Subcutaneous abdominal adipose tissue (tissue), 5 donors: ENCODE measurements at regions not wholly inside any gene's neighbourhood (a gene's known extent, or its start where the extent isn't known, plus 50 kb on each side); places are given as distances from the start of the nearest gene placed in this dataset.

Experiments
- H3K27ac ChIP-seq: one replicate; pipeline ENCODE4 v1.7.0; 2013; ENCODE audit warnings: low read depth, mild to moderate bottlenecking, inconsistent platforms, low read length, moderate library complexity
- H3K27me3 ChIP-seq, 5 donors: one replicate each; pipeline ENCODE4 v1.7.0; 2013; ENCODE audit warnings: low read length in 5 of 5, inconsistent platforms in 1 of 5; ENCODE audit not compliant: control insufficient read depth in 5 of 5, insufficient read depth in 4 of 5
- H3K36me3 ChIP-seq, 5 donors: one replicate each; pipeline ENCODE4 v1.7.0; 2013; ENCODE audit warnings: low read length in 5 of 5; ENCODE audit not compliant: control insufficient read depth in 5 of 5, insufficient read depth in 5 of 5
- H3K4me1 ChIP-seq, 5 donors: one replicate each; pipeline ENCODE4 v1.7.0; 2013; ENCODE audit warnings: low read length in 5 of 5, mild to moderate bottlenecking in 3 of 5, moderate library complexity in 1 of 5; ENCODE audit not compliant: control insufficient read depth in 5 of 5, insufficient read depth in 5 of 5
- H3K4me3 ChIP-seq, 5 donors: one replicate each; pipeline ENCODE4 v1.7.0; 2013; ENCODE audit warnings: low read length in 5 of 5, low read depth in 1 of 5
- H3K9ac ChIP-seq, 5 donors: one replicate each; pipeline ENCODE4 v1.7.0; 2013; ENCODE audit warnings: low read length in 5 of 5, mild to moderate bottlenecking in 4 of 5, moderate library complexity in 3 of 5
- H3K9me3 ChIP-seq, 5 donors: one replicate each; pipeline ENCODE4 v1.7.0; 2013; ENCODE audit warnings: low read length in 5 of 5; ENCODE audit not compliant: control insufficient read depth in 5 of 5
- donor health status: healthy.
- donor health status: healthy.
- donor health status: healthy.
- donor health status: healthy.
- donor health status: healthy.

DNA sequence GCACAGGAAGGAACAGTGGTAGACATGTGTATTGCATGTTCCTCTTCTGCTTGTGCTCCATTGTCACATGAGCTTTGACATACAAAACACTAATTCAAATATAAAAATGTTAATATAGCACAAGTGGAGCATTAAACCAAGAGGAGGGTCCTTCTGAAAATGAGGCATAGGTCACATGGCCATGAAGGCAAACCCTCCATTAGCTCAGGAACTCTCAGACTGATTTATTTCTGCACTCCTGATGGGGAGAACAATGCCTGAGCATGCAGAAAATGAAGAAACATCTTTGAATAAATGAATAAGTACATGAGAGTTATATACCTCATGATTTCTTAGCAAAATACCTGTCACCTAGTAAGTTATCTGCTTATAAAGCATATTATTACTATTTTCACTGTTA lies 769.2 kb upstream of the EPHA5 start:
- no peaks in the 10 kb centered on the region for H3K9me3 ChIP-seq
- no peaks in the 10 kb centered on the region for H3K36me3 ChIP-seq
- no peak overlapping the region for H3K4me3 ChIP-seq
- no peaks in the 10 kb centered on the region for H3K4me1 ChIP-seq
- H3K27me3 ChIP-seq: no peaks in the 10 kb centered on the region
- no peak overlapping the region for H3K9ac ChIP-seq
- H3K27ac ChIP-seq: no peak overlapping the region

DNA sequence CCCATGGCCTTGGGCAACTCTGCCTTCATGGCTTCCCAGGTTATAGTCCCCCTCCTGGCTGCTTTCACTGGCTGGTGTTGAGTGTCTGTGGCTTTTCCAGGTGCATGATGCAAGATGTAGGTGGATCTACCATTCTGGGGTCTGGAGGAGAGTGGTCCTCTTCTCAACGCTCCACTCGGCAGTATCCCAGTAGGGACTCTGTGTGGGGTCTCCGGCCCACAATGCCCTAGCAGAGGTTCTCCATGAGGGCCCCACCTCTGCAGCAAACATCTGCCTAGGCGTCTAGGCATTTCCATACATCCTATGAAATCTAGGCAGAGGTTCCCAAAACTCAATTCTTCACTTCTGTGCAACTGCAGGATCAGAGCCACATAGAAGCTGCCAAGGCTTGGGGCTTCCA lies 763.4 kb upstream of the EPHA5 start:
- H3K27ac ChIP-seq: no peak overlapping the region
- no peak overlapping the region for H3K9ac ChIP-seq
- no peak overlapping the region for H3K4me3 ChIP-seq
- no peaks in the 10 kb centered on the region for H3K9me3 ChIP-seq
- no peaks in the 10 kb centered on the region for H3K27me3 ChIP-seq
- H3K4me1 ChIP-seq: no peaks in the 10 kb centered on the region
- no peaks in the 10 kb centered on the region for H3K36me3 ChIP-seq

DNA sequence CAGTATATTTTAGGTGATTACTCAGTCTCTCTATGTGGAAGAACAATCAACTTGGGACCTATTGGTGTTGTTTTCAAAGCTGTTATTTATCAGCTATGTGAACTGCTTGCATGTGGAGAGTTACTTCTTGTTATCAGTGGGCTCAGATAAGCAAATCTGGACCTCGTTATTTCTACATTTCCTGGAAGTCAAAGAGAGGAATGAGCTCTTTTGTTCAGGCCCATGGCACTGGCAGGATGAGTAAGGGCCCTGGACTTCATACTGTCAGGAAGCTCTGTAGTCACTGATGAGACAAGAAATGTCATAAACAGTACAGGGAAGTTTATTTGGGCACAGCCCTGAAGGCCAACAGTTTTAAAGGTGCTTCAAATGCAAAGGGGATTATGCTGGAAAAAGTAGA lies 760.6 kb upstream of the EPHA5 start:
- H3K4me3 ChIP-seq: no peak overlapping the region
- no peaks in the 10 kb centered on the region for H3K27me3 ChIP-seq
- H3K36me3 ChIP-seq: no peaks in the 10 kb centered on the region
- H3K27ac ChIP-seq: no peak overlapping the region
- H3K9ac ChIP-seq: no peak overlapping the region
- no peaks in the 10 kb centered on the region for H3K4me1 ChIP-seq
- H3K9me3 ChIP-seq: no peaks in the 10 kb centered on the region

DNA sequence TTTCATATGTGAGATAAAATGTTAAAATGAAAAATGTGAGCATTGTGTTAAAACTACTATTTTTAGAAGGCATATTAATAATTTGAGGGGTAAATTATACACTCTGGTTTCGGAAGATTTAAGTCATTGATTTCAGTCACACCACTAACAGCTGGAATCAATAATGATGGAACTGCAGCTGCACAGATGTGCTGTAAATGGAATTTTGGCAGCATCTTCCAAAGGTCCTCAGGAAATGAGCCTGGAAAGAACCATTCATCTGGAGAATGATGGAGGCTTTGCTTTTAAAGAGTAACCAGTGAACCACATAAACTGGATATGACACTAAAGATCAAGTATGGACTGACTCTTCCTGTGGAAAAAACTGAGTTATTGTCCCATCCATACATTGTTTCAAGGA lies 759.0 kb upstream of the EPHA5 start:
- Histone ChIP-seq H3K9me3 (no peaks in the 10 kb centered on the region), H3K27me3 (no peaks in the 10 kb centered on the region), H3K4me1 (no peaks in the 10 kb centered on the region)

DNA sequence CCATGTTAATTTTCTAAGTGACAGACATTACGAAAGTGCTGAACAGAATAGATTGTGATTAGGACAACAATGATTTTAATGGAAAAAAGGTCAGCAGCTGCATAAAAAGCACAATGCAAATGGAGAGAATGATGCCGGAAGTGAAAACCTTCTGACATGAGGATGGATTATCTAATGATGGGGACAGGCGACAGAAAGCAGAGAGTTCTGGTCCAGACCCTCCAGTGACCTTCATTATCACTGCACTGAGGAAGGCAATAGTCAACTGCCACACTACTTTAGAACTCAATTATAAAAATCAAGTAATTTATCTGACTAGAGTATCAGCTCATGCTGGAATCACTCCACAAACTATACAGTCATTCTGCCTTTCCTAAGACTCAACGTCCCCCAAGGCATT lies 746.1 kb upstream of the EPHA5 start:
- no peaks in the 10 kb centered on the region for H3K4me1 ChIP-seq
- no peak overlapping the region for H3K27ac ChIP-seq
- no peak overlapping the region for H3K9ac ChIP-seq
- no peaks in the 10 kb centered on the region for H3K27me3 ChIP-seq
- peaks cover 0 to 6% (median 4%) of the 10 kb centered on the region in 5 donors for H3K9me3 ChIP-seq
- no peaks in the 10 kb centered on the region for H3K36me3 ChIP-seq
- H3K4me3 ChIP-seq: no peak overlapping the region

More for the DNA sequence above, 759.0 kb upstream of the EPHA5 start:
- Histone ChIP-seq H3K36me3 (no peaks in the 10 kb centered on the region), H3K4me3 (no peak overlapping the region), H3K27ac (no peak overlapping the region), H3K9ac (no peak overlapping the region)

DNA sequence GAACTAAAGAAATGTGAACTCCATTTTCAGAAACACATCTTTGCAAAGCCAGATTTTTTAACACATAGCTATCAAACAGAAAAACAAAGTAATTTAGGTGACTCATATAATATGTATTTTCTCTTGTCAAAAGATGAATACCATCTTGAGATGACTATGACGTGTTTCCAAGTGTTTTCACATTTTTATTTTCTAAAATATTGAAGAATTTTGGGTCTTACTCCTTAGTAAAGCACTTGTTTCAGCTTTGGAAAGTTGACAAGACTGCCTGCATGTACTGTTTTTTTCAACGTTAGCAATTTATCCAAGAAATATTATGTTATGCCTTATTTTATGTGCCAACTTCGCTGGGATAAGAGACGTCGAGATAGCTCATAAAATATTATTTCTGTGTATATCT lies 733.9 kb upstream of the EPHA5 start:
- H3K4me1 ChIP-seq: no peaks in the 10 kb centered on the region
- H3K9ac ChIP-seq: no peak overlapping the region
- no peak overlapping the region for H3K4me3 ChIP-seq
- no peaks in the 10 kb centered on the region for H3K36me3 ChIP-seq
- H3K27ac ChIP-seq: no peak overlapping the region
- no peaks in the 10 kb centered on the region for H3K27me3 ChIP-seq
- H3K9me3 ChIP-seq: peaks cover 0 to 4% (median 0%) of the 10 kb centered on the region in 5 donors

DNA sequence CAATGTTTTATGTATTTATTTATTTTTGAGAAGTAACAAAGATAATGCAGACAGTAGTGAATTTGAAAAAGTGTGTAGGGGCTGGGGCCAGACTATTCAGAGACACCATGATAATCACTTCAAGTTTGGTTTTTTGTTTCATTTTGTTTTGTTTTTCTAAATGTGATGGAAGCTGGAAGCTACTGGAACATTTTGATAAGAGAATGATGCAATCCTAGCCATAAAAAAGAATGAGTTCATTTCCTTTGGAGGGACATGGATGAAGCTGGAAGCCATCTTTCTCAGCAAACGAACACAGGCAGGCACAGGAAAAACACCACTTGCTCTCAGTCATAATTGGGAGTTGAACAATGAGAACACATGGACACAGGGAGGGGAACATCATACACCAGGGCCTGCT lies 706.6 kb upstream of the EPHA5 start:
- H3K4me1 ChIP-seq: peaks cover 0 to 46% (median 0%) of the 10 kb centered on the region in 5 donors
- H3K9me3 ChIP-seq: no peaks in the 10 kb centered on the region
- H3K27ac ChIP-seq: no peak overlapping the region
- no peak overlapping the region for H3K9ac ChIP-seq
- H3K36me3 ChIP-seq: no peaks in the 10 kb centered on the region
- H3K27me3 ChIP-seq: no peaks in the 10 kb centered on the region
- no peak overlapping the region for H3K4me3 ChIP-seq

DNA sequence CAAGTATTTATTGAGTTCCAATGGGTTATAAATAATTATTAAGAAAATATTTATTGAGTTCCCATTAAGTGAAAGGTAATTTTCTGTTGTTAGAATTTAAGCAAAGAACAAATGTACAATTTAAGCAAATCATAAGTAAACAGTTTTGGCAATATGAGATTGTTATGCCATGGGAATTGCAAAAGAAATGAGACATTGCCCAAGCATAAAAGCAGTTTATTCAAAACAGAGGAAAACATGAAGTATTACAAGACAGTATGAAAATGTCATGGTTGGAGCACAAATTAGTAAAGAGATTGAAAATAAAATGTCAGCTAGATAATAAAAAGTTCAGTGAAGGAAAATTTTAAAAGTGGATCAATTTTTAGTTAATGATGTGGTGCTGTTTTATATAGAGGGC lies 706.1 kb upstream of the EPHA5 start:
- Histone ChIP-seq H3K4me1 (peaks cover 0 to 46% (median 0%) of the 10 kb centered on the region in 5 donors), H3K27me3 (no peaks in the 10 kb centered on the region), H3K9ac (no peak overlapping the region), H3K36me3 (no peaks in the 10 kb centered on the region), H3K4me3 (no peak overlapping the region), H3K9me3 (no peaks in the 10 kb centered on the region), H3K27ac (no peak overlapping the region)

DNA sequence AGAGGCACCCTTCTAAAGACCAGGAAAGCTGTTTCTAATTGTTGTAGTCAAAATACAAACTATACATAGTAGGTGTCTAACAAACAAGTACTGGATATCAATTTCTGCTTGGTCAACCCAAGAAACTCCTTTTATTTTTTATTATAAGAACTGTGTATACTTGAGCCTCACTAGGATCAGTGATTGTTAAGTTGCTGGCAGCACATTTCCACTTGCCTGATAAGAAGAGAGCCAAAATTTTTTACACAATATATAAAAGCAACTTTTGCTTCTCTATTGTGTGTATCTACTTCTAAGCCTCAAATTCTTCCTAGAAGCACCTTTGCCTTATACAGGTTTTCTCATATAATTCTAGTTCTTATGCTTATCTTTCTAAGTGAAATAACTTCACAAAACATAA lies 703.0 kb upstream of the EPHA5 start:
- Histone ChIP-seq H3K4me3 (no peak overlapping the region), H3K9me3 (no peaks in the 10 kb centered on the region), H3K36me3 (no peaks in the 10 kb centered on the region), H3K27me3 (no peaks in the 10 kb centered on the region), H3K9ac (no peak overlapping the region), H3K4me1 (peaks cover 0 to 46% (median 0%) of the 10 kb centered on the region in 5 donors), H3K27ac (no peak overlapping the region)

DNA sequence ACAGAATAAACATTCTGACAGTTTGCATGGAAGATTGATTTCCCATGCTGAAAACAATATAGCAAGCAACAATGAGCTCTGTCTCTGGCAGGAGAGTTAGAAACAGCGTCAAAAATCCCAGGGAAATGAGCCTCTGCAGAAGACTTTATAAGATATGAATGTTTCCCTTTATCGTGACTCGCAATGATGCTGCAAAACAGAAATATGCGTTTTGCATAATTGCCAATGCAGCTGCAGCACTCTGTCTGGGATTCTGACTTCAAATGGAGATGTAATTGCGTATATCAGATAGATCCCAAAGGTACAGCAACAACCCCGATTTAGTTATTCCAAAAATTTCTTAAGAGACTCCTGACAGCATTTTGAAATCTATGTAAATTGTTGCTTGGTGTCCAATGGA lies 702.4 kb upstream of the EPHA5 start:
- no peaks in the 10 kb centered on the region for H3K36me3 ChIP-seq
- no peak overlapping the region for H3K9ac ChIP-seq
- H3K27me3 ChIP-seq: no peaks in the 10 kb centered on the region
- H3K4me1 ChIP-seq: peaks cover 0 to 46% (median 0%) of the 10 kb centered on the region in 5 donors
- no peak overlapping the region for H3K4me3 ChIP-seq
- no peaks in the 10 kb centered on the region for H3K9me3 ChIP-seq
- H3K27ac ChIP-seq: no peak overlapping the region

DNA sequence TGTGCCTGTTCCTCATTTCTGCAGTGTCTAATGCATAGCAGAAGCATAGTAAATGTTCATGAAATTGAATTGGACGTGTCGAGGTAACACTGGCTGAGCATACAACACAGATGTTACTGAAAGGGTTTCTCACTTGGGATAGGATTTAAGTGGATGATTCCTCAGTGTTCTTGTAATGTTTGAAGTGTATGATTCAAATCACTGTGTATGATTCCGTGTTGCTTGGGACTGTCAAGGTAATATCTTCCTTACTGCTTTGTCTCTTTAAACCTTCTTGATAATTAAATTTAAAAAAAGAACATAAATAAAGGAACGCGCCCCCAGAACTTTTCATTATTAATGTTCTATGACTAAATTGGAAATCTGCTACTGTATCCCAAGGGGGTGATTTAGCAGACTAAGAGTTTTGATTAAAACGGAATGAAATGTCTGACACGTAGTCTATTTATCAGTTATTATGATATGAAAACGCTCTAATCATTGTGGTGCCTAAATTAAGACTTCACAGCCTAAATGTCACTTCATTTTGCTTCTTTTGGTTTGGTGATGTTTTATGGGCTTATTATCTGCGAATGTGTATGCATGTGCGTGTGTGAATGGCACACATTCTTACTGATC lies 696.9 kb upstream of the EPHA5 start:
- Histone ChIP-seq H3K36me3 (no peaks in the 10 kb centered on the region), H3K9me3 (peaks cover 0 to 3% (median 0%) of the 10 kb centered on the region in 5 donors), H3K27me3 (no peaks in the 10 kb centered on the region), H3K9ac (no peak overlapping the region), H3K27ac (no peak overlapping the region), H3K4me1 (no peaks in the 10 kb centered on the region), H3K4me3 (no peak overlapping the region)
